HepG2 (cell line): ENCODE measurements at regions not wholly inside any gene's neighbourhood (a gene's known extent, or its start where the extent isn't known, plus 50 kb on each side); places are given as distances from the start of the nearest gene placed in this dataset.

ENCODE experiments used
- ARNTL ChIP-seq: sonication (generic); formaldehyde crosslinking; IDR thresholded peaks from 2 replicates; pipeline ENCODE4 v1.4.0; 2020; ENCODE audit warnings: mild to moderate bottlenecking, missing genetic modification reagents
- ZFP41 ChIP-seq: sonication (generic); formaldehyde crosslinking; IDR thresholded peaks from 2 replicates; pipeline ENCODE4 v1.4.0; 2020; ENCODE audit warnings: mild to moderate bottlenecking, missing genetic modification reagents, borderline replicate concordance
- ZNF776 ChIP-seq: sonication (generic); formaldehyde crosslinking; IDR thresholded peaks from 2 replicates; pipeline ENCODE4 v1.4.0; 2020; ENCODE audit warnings: mild to moderate bottlenecking, missing genetic modification reagents
- TF ChIP-seq, protein P1 (sequence below): sonication (generic); formaldehyde crosslinking; IDR thresholded peaks from 2 replicates; pipeline ENCODE4 v1.5.0; 2020; ENCODE audit warnings: mild to moderate bottlenecking, missing genetic modification reagents, moderate library complexity
- TF ChIP-seq, protein P2 (sequence below): sonication (generic); formaldehyde crosslinking; IDR thresholded peaks from 2 replicates; pipeline ENCODE4 v1.5.0; 2020; ENCODE audit warnings: missing genetic modification reagents

DNA sequence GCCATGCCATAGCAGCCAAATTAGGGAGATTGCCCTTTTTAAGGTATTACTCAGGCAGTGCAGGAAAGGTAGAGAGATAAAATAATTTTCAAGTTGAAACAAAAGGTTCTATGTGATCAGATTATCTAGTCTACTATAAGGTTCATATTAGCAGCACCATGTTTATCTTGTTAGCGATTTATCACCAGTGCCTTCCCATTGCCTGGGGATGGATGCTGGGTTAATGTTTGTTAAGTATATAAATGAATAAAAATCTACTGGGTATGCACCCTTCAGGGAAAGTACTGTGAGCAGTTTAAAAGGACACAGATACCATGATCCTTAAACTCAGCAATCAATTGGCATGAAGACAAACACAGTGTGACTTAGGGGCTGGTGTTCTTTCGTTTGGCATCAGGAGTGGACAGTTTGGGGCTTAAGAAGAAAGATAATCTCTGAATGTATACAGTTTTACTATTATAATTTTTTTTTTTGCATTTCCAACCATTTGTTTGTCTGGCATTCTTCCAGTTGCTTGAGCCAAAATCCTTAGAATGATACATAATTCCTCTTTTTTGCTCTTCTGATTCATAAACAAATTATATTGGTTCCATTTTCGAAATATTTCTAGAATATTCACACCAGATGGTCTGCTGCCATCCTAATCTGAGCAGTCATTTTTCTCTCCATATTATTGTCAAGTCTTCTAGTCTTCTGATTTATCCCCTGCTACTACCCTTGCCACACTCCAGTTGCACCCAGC, 512.8 kb upstream of the SLC8A1 start:
- TF ChIP-seq ZNF776 (CRISPR knock-in tag) (no peak), ZFP41 (CRISPR knock-in tag) (no peak), ARNTL (CRISPR knock-in tag) (no peak)
- TF ChIP-seq, protein P1, sequence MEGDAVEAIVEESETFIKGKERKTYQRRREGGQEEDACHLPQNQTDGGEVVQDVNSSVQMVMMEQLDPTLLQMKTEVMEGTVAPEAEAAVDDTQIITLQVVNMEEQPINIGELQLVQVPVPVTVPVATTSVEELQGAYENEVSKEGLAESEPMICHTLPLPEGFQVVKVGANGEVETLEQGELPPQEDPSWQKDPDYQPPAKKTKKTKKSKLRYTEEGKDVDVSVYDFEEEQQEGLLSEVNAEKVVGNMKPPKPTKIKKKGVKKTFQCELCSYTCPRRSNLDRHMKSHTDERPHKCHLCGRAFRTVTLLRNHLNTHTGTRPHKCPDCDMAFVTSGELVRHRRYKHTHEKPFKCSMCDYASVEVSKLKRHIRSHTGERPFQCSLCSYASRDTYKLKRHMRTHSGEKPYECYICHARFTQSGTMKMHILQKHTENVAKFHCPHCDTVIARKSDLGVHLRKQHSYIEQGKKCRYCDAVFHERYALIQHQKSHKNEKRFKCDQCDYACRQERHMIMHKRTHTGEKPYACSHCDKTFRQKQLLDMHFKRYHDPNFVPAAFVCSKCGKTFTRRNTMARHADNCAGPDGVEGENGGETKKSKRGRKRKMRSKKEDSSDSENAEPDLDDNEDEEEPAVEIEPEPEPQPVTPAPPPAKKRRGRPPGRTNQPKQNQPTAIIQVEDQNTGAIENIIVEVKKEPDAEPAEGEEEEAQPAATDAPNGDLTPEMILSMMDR (CRISPR knock-in tag): no peak
- TF ChIP-seq, protein P2, sequence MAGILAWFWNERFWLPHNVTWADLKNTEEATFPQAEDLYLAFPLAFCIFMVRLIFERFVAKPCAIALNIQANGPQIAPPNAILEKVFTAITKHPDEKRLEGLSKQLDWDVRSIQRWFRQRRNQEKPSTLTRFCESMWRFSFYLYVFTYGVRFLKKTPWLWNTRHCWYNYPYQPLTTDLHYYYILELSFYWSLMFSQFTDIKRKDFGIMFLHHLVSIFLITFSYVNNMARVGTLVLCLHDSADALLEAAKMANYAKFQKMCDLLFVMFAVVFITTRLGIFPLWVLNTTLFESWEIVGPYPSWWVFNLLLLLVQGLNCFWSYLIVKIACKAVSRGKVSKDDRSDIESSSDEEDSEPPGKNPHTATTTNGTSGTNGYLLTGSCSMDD (CRISPR knock-in tag): no peak
